ENCODE measurements at regions not wholly inside any gene's neighbourhood (a gene's known extent, or its start where the extent isn't known, plus 50 kb on each side); places are given as distances from the start of the nearest gene placed in this dataset.

- no peaks in the 10 kb centered on the region for H3K36me3 ChIP-seq (ENCODE audit: control insufficient read depth, insufficient read depth, low read length)
- DNase-seq (no peak), ATAC-seq (no peak)
- Mint-ChIP-seq H3K9me3 (peaks cover 4% of the 10 kb centered on the region in 2 donors), H3K36me3 (no peaks in the 10 kb centered on the region), H3K27ac (no peak overlapping the region), H3K4me3 (no peak overlapping the region), H3K27me3 (ENCODE audit: low read depth in 2 of 2) (peaks cover 26 to 53% of the 10 kb centered on the region in 2 donors), H3K4me1 (peaks cover 0 to 6% of the 10 kb centered on the region in 2 donors)
- peaks cover 3% of the 10 kb centered on the region for H3K9me3 ChIP-seq (ENCODE audit: control insufficient read depth, insufficient read depth, low read length)
- WGBS (ENCODE audit: insufficient coverage) = 66% methylated on average over 12 of the region's 13 CpGs
- H3K4me1 ChIP-seq (ENCODE audit: control insufficient read depth, insufficient read depth, low read length) = no peaks in the 10 kb centered on the region
- intact Hi-C loops (cut with micrococcal nuclease) = no loop called here
- H3K27me3 ChIP-seq (ENCODE audit: control insufficient read depth, insufficient read depth, low read length) = peaks cover 2% of the 10 kb centered on the region
- TF ChIP-seq CTCF (IDR thresholded peaks at IDR 0.05) = no peak
- H3K27ac ChIP-seq (ENCODE audit: low read length) = no peak overlapping the region
- no peak overlapping the region for H3K4me3 ChIP-seq (ENCODE audit: low read length)
These were observed 118.4 kb upstream of the FZD10 start for GRCh38 chr12:130043685-130044406.

GRCh38 chr12:130044991-130045621 lies 117.2 kb upstream of the FZD10 start:
- DNase-seq (no peak), ATAC-seq (no peak)
- no peak overlapping the region for H3K4me3 Mint-ChIP-seq
- no peaks in the 10 kb centered on the region for H3K36me3 ChIP-seq (ENCODE audit: control insufficient read depth, insufficient read depth, low read length)
- no peak overlapping the region for H3K4me3 ChIP-seq (ENCODE audit: low read length)
- no peak for TF ChIP-seq CTCF (IDR thresholded peaks at IDR 0.05)
- intact Hi-C loops (cut with micrococcal nuclease) = loop anchor here (5.0 kb wide), 1 partner anchor 697 kb away; no protein-coding TSS in a partner anchor
- H3K27ac ChIP-seq (ENCODE audit: low read length) = no peak overlapping the region
- H3K36me3 Mint-ChIP-seq = no peaks in the 10 kb centered on the region
- H3K4me1 Mint-ChIP-seq = peaks cover 0 to 6% of the 10 kb centered on the region in 2 donors
- no peaks in the 10 kb centered on the region for H3K4me1 ChIP-seq (ENCODE audit: control insufficient read depth, insufficient read depth, low read length)
- H3K27ac Mint-ChIP-seq = no peak overlapping the region
- peaks cover 2% of the 10 kb centered on the region for H3K27me3 ChIP-seq (ENCODE audit: control insufficient read depth, insufficient read depth, low read length)
- H3K9me3 ChIP-seq (ENCODE audit: control insufficient read depth, insufficient read depth, low read length) = peaks cover 3% of the 10 kb centered on the region
- 10% methylated on average over 22 of the region's 22 CpGs for WGBS (ENCODE audit: insufficient coverage)
- peaks cover 4% of the 10 kb centered on the region in 2 donors for H3K9me3 Mint-ChIP-seq
- peaks cover 25 to 41% of the 10 kb centered on the region in 2 donors for H3K27me3 Mint-ChIP-seq (ENCODE audit: low read depth in 2 of 2)

- Histone ChIP-seq H3K4me3 (ENCODE audit: low read length) (no peak overlapping the region), H3K27ac (ENCODE audit: low read length) (no peak overlapping the region), H3K9me3 (ENCODE audit: control insufficient read depth, insufficient read depth, low read length) (no peaks in the 10 kb centered on the region), H3K4me1 (ENCODE audit: control insufficient read depth, insufficient read depth, low read length) (no peaks in the 10 kb centered on the region), H3K27me3 (ENCODE audit: control insufficient read depth, insufficient read depth, low read length) (no peaks in the 10 kb centered on the region), H3K36me3 (ENCODE audit: control insufficient read depth, insufficient read depth, low read length) (no peaks in the 10 kb centered on the region)
- no peak for DNase-seq
- Mint-ChIP-seq H3K4me3 (no peak overlapping the region), H3K27me3 (ENCODE audit: low read depth in 2 of 2) (peaks cover 12 to 22% of the 10 kb centered on the region in 2 donors), H3K9me3 (peaks cover under 1 to 1% of the 10 kb centered on the region in 2 donors), H3K4me1 (peaks cover 0 to 1% of the 10 kb centered on the region in 2 donors), H3K36me3 (no peaks in the 10 kb centered on the region), H3K27ac (no peak overlapping the region)
- intact Hi-C loops (cut with micrococcal nuclease) = loop anchor here (5.0 kb wide), 1 partner anchor 693 kb away; no protein-coding TSS in a partner anchor
- WGBS (ENCODE audit: insufficient coverage) = 67% methylated on average over 12 of the region's 12 CpGs
- TF ChIP-seq CTCF (IDR thresholded peaks at IDR 0.05) = no peak
- no peak for ATAC-seq
These were observed 112.6 kb upstream of the FZD10 start for GRCh38 chr12:130049666-130050065.
